Mesenchymal stem cell (in vitro differentiated cells and primary cell): ENCODE measurements at regions not wholly inside any gene's neighbourhood (a gene's known extent, or its start where the extent isn't known, plus 50 kb on each side); places are given as distances from the start of the nearest gene placed in this dataset.

Experiments
- DNase-seq: peaks from one replicate; pipeline ENCODE4 v3.0.0-alpha.2; 2013
- H2AFZ ChIP-seq: one replicate; pipeline ENCODE4 v1.6.1; 2013; ENCODE audit warnings: low read depth, mild to moderate bottlenecking, control low read depth, inconsistent platforms, low read length, moderate library complexity
- H2AK5ac ChIP-seq: 2 replicates; pipeline ENCODE4 v1.6.1; 2013; ENCODE audit warnings: low read length, moderate library complexity, mild to moderate bottlenecking, inconsistent platforms; ENCODE audit not compliant: severe bottlenecking
- H2BK120ac ChIP-seq: one replicate; pipeline ENCODE4 v1.6.1; 2013; ENCODE audit warnings: low read depth, mild to moderate bottlenecking, inconsistent platforms, low read length, moderate library complexity
- H2BK12ac ChIP-seq, 2 experiments: one replicate each; pipeline ENCODE4 v1.6.1; 2013; ENCODE audit warnings: inconsistent platforms in 2 of 2, low read length in 2 of 2, mild to moderate bottlenecking in 2 of 2, moderate library complexity in 2 of 2, control low read depth in 1 of 2
- H2BK15ac ChIP-seq: one replicate; pipeline ENCODE4 v1.6.1; 2013; ENCODE audit warnings: mild to moderate bottlenecking, low read depth, inconsistent platforms; ENCODE audit not compliant: poor library complexity, severe bottlenecking
- H2BK5ac ChIP-seq: 2 replicates; pipeline ENCODE4 v1.6.1; 2013; ENCODE audit warnings: low read depth, mild to moderate bottlenecking, low read length, control low read depth, inconsistent platforms; ENCODE audit not compliant: poor library complexity, severe bottlenecking
- H3K14ac ChIP-seq, 2 experiments: one replicate each; pipeline ENCODE4 v1.6.1; 2013; ENCODE audit warnings: inconsistent platforms in 2 of 2, low read length in 2 of 2, control low read depth in 1 of 2, mild to moderate bottlenecking in 1 of 2, moderate library complexity in 1 of 2
- H3K18ac ChIP-seq, 2 experiments: one replicate each; pipeline ENCODE4 v1.6.1; 2013; ENCODE audit warnings: inconsistent platforms in 2 of 2, low read length in 2 of 2, control low read depth in 1 of 2, low read depth in 1 of 2, mild to moderate bottlenecking in 1 of 2
- H3K23ac ChIP-seq, 2 experiments: one replicate each; pipeline ENCODE4 v1.6.1; 2013; ENCODE audit warnings: inconsistent platforms in 2 of 2, low read length in 2 of 2, mild to moderate bottlenecking in 2 of 2, moderate library complexity in 2 of 2, control low read depth in 1 of 2
- H3K27ac ChIP-seq: 2 replicates; pipeline ENCODE4 v1.5.1; 2013; ENCODE audit warnings: mild to moderate bottlenecking, moderate library complexity, low read length, control low read depth, inconsistent platforms; ENCODE audit not compliant: poor library complexity, severe bottlenecking
- H3K27me3 ChIP-seq, 2 experiments: 2 replicates each; pipeline versions ENCODE4 v1.6.1 to v1.7.0; 2013; ENCODE audit warnings: low read length in 2 of 2, mild to moderate bottlenecking in 2 of 2, moderate library complexity in 2 of 2, control low read depth in 1 of 2, inconsistent platforms in 1 of 2; ENCODE audit not compliant: control insufficient read depth in 1 of 2, insufficient read depth in 1 of 2
- H3K36me3 ChIP-seq, 2 experiments: 2 replicates each; pipeline versions ENCODE4 v1.6.1 to v1.7.0; 2013; ENCODE audit warnings: low read length in 2 of 2, control low read depth in 1 of 2, inconsistent platforms in 1 of 2, low read depth in 1 of 2, mild to moderate bottlenecking in 1 of 2; ENCODE audit not compliant: insufficient read depth in 2 of 2, control insufficient read depth in 1 of 2
- H3K4ac ChIP-seq, 2 experiments: one replicate each; pipeline ENCODE4 v1.6.1; 2013; ENCODE audit warnings: inconsistent platforms in 2 of 2, low read length in 2 of 2, mild to moderate bottlenecking in 2 of 2, moderate library complexity in 2 of 2, control low read depth in 1 of 2, low read depth in 1 of 2
- H3K4me1 ChIP-seq: 2 replicates; pipeline ENCODE4 v1.6.1; 2013; ENCODE audit warnings: low read depth, low read length, control low read depth; ENCODE audit not compliant: control insufficient read depth, insufficient read depth
- H3K4me2 ChIP-seq: 2 replicates; pipeline ENCODE4 v1.6.1; 2013; ENCODE audit warnings: low read length, mild to moderate bottlenecking, inconsistent platforms; ENCODE audit not compliant: poor library complexity, severe bottlenecking
- H3K4me3 ChIP-seq, 2 experiments: 2 replicates each; pipeline versions ENCODE4 v1.5.1 to v1.7.0; 2013; ENCODE audit warnings: low read length in 2 of 2, mild to moderate bottlenecking in 2 of 2, control low read depth in 1 of 2, low read depth in 1 of 2; ENCODE audit not compliant: insufficient read depth in 1 of 2
- H3K79me1 ChIP-seq: replicated peaks from 2 replicates; pipeline ENCODE4 v1.6.1; 2013; ENCODE audit warnings: mild to moderate bottlenecking, control low read depth, low read length, inconsistent platforms; ENCODE audit not compliant: poor library complexity, severe bottlenecking
- H3K9ac ChIP-seq: 2 replicates; pipeline ENCODE4 v1.7.0; 2013; ENCODE audit warnings: mild to moderate bottlenecking, low read length, moderate library complexity
- H3K9me3 ChIP-seq: 2 replicates; pipeline ENCODE4 v1.7.0; 2013; ENCODE audit warnings: mild to moderate bottlenecking, low read length; ENCODE audit not compliant: control insufficient read depth
- H4K8ac ChIP-seq: one replicate; pipeline ENCODE4 v1.6.1; 2013; ENCODE audit warnings: inconsistent platforms, mild to moderate bottlenecking, low read length, moderate library complexity
- H4K91ac ChIP-seq: one replicate; pipeline ENCODE4 v1.6.1; 2013; ENCODE audit warnings: mild to moderate bottlenecking, low read length, inconsistent platforms
- WGBS: methylation state at CpG from one replicate; pipeline ENCODE4 v1.1.7; 2013; ENCODE audit warnings: mixed read lengths; 5-methylcytosine and 5-hydroxymethylcytosine counted together

DNA sequence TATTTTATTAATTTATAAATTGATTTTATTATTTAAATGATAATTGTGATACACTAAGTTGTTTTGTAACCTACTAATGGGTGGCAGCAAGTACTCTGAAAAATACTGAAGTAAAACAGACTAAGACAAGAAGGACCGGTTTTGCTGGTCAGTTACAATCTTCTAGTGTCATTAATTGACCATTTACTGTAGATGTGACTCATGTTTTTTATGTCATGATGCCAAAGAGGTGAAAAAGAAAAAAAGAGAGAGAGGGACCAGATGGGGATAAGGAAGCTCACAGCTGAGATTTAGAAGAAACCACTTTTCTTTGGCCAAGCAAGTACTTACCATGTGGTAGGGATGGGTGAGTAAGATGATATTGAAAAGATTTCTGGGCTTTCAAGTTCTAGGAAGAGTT, 955.8 kb upstream of the LRRTM1 start:
- H3K27ac ChIP-seq, result no peak overlapping the region

DNA sequence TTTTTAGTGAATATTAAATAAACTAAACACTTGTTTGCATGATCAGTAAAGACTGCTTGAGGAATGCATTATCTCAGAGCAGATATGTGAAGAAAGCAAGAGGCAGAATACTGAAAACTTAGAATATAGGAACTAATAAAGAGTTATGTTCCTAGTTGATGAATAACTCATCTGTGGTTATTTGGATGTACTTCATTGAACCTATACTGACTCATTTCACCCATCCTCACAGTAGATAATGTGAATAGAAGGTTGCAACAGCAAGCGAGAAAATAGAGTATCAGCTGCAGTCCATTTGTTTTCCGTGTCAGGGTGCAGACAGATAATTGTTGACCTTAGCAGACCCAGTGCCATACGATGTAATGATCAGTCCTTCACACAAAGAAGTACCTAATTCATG, 945.7 kb upstream of the LRRTM1 start:
- DNase-seq, result no peak
- Histone ChIP-seq H2BK15ac (no peak overlapping the region), H3K23ac (no peak overlapping the region), H3K14ac (no peak overlapping the region), H3K4me1 (no peaks in the 10 kb centered on the region), H4K8ac (no peak overlapping the region), H2BK120ac (no peak overlapping the region), H2AK5ac (no peak overlapping the region), H3K4ac (no peak overlapping the region), H2AFZ (no peak overlapping the region), H4K91ac (no peak overlapping the region), H3K4me3 (no peak overlapping the region), H2BK12ac (no peak overlapping the region), H3K18ac (no peak overlapping the region), H3K27ac (no peak overlapping the region), H3K9me3 (no peaks in the 10 kb centered on the region), H3K4me2 (no peak overlapping the region), H3K36me3 (no peaks in the 10 kb centered on the region), H2BK5ac (no peak overlapping the region), H3K79me1 (no peaks in the 10 kb centered on the region), H3K9ac (no peak overlapping the region), H3K27me3 (no peaks in the 10 kb centered on the region)
- WGBS, result 79% methylated on average over 2 of the region's 3 CpGs

More for the DNA sequence above, 955.8 kb upstream of the LRRTM1 start:
- no peaks in the 10 kb centered on the region for H3K79me1 ChIP-seq
- DNase-seq, result no peak
- H3K18ac ChIP-seq, result no peak overlapping the region
- no peak overlapping the region for H3K4ac ChIP-seq
- H3K27me3 ChIP-seq, result no peaks in the 10 kb centered on the region
- no peak overlapping the region for H2BK15ac ChIP-seq
- H2BK5ac ChIP-seq, result no peak overlapping the region
- H3K9me3 ChIP-seq, result no peaks in the 10 kb centered on the region
- no peak overlapping the region for H4K8ac ChIP-seq
- H3K4me3 ChIP-seq, result no peak overlapping the region
- no peak overlapping the region for H2BK12ac ChIP-seq
- H2AFZ ChIP-seq, result no peak overlapping the region
- H2AK5ac ChIP-seq, result no peak overlapping the region
- H3K9ac ChIP-seq, result no peak overlapping the region
- no peak overlapping the region for H3K14ac ChIP-seq
- H3K36me3 ChIP-seq, result no peaks in the 10 kb centered on the region
- H3K4me2 ChIP-seq, result no peak overlapping the region
- no peak overlapping the region for H4K91ac ChIP-seq
- H2BK120ac ChIP-seq, result no peak overlapping the region
- H3K4me1 ChIP-seq, result no peaks in the 10 kb centered on the region
- H3K23ac ChIP-seq, result no peak overlapping the region
- 76% methylated on average over 1 of the region's 1 CpG for WGBS

DNA sequence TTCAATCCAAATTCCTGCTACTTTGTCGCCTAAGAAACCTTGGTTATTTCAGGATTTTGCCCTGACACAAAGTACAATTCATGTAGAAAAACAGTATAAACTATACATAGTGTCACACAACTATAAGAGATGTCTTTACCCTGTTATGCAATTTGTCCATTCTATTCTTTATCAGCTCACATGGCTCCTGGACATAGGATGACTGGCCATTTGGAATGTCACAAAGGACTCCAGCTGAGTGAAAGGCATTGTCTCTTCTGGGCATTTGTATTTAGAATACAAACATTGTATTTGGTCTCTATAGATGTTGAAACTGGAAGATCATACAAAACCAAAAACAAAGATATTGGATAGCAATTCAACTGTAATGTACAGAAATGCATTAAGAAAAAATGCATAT, 944.6 kb upstream of the LRRTM1 start:
- Histone ChIP-seq H4K91ac (no peak overlapping the region), H3K9ac (no peak overlapping the region), H2BK12ac (no peak overlapping the region), H2BK5ac (no peak overlapping the region), H3K27me3 (no peaks in the 10 kb centered on the region), H3K4ac (no peak overlapping the region), H3K14ac (no peak overlapping the region), H3K9me3 (peaks cover 6% of the 10 kb centered on the region), H3K4me1 (no peaks in the 10 kb centered on the region), H3K23ac (no peak overlapping the region), H3K18ac (no peak overlapping the region), H2AFZ (no peak overlapping the region), H3K79me1 (no peaks in the 10 kb centered on the region), H3K4me3 (no peak overlapping the region), H2BK15ac (no peak overlapping the region), H3K36me3 (no peaks in the 10 kb centered on the region), H3K27ac (no peak overlapping the region), H4K8ac (no peak overlapping the region), H2BK120ac (no peak overlapping the region), H3K4me2 (no peak overlapping the region), H2AK5ac (no peak overlapping the region)
- 33% methylated on average over 1 of the region's 1 CpG for WGBS
- DNase-seq, result no peak

DNA sequence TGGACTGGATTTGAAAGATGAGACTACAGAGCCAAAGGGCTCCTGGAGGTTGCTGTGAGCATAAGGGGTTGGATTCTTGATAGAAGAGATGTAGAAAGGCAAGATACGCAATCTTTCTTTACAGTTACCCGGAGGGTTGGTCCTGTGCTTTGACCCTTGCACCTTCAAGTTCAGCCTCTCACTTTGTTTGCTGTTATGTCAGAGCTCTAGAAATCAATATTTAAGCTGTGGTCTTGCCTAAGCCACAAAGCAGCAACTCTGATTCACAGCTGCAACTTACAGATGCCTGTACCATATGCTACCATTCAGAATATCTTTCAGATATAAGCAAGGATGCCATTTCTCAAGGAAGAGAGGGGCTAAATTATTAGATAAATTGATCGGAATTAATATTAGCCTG, 943.1 kb upstream of the LRRTM1 start:
- Histone ChIP-seq H3K36me3 (no peaks in the 10 kb centered on the region), H2BK120ac (no peak overlapping the region), H3K23ac (no peak overlapping the region), H2BK5ac (no peak overlapping the region), H3K18ac (no peak overlapping the region), H3K27me3 (no peaks in the 10 kb centered on the region), H4K8ac (no peak overlapping the region), H4K91ac (no peak overlapping the region), H3K4me2 (no peak overlapping the region), H3K79me1 (no peaks in the 10 kb centered on the region), H3K4ac (no peak overlapping the region), H3K27ac (no peak overlapping the region), H2BK15ac (no peak overlapping the region), H2AK5ac (no peak overlapping the region), H2AFZ (no peak overlapping the region), H3K14ac (no peak overlapping the region), H3K4me3 (no peak overlapping the region), H3K9ac (no peak overlapping the region), H2BK12ac (no peak overlapping the region), H3K4me1 (no peaks in the 10 kb centered on the region), H3K9me3 (peaks cover 6% of the 10 kb centered on the region)
- DNase-seq, result no peak
- 90% methylated on average over 3 of the region's 3 CpGs for WGBS
